Heart right ventricle (tissue), 16 donors: ENCODE measurements at regions not wholly inside any gene's neighbourhood (a gene's known extent, or its start where the extent isn't known, plus 50 kb on each side); places are given as distances from the start of the nearest gene placed in this dataset.

ENCODE experiments used
- ATAC-seq, 8 donors: fragments of 200-7000 bp; cut with Tn5 transposase; one replicate each; pipeline ENCODE4 v1.9.1; 2020; ENCODE audit warnings: mild to moderate bottlenecking in 8 of 8, moderate library complexity in 8 of 8, moderate number of reproducible peaks in 1 of 8
- DNase-seq, 2 donors: peaks; one replicate each; pipeline ENCODE4 v3.0.0-alpha.2; 2020
- H3K27ac ChIP-seq, 10 donors: fragments of 200-600 bp; sonication (generic) in 2 of 10; one replicate each; pipeline versions ENCODE4 v1.5.0 to v1.8.0; 2020 to 2022; ENCODE audit warnings: mild to moderate bottlenecking in 3 of 10
- H3K27me3 ChIP-seq, 7 donors: fragments of 200-600 bp; one replicate each; pipeline ENCODE4 v1.8.0; 2021 to 2022; ENCODE audit warnings: mild to moderate bottlenecking in 2 of 7
- H3K36me3 ChIP-seq, 9 donors: fragments of 200-600 bp; sonication (generic) in 1 of 9; one replicate each; pipeline versions ENCODE4 v1.5.0 to v1.8.0; 2020 to 2022; ENCODE audit warnings: mild to moderate bottlenecking in 2 of 9
- H3K4me1 ChIP-seq, 9 donors: fragments of 200-600 bp; sonication (generic) in 1 of 9; one replicate each; pipeline versions ENCODE4 v1.5.0 to v1.8.0; 2020 to 2022; ENCODE audit warnings: mild to moderate bottlenecking in 4 of 9
- H3K4me3 ChIP-seq, 10 donors: fragments of 200-600 bp; sonication (generic) in 2 of 10; one replicate each; pipeline versions ENCODE4 v1.5.0 to v1.8.0; 2020 to 2022; ENCODE audit warnings: mild to moderate bottlenecking in 7 of 10, moderate library complexity in 2 of 10
- H3K9me3 ChIP-seq, 11 donors: fragments of 200-600 bp in 10 of 11; sonication (generic) in 2 of 11; one replicate each; pipeline versions ENCODE4 v1.5.0 to v1.8.0; 2013 to 2022; ENCODE audit warnings: mild to moderate bottlenecking in 2 of 11, control low read depth in 1 of 11, moderate library complexity in 1 of 11
- WGBS, 2 donors: extraction: QIAGEN DNeasy Blood & Tissue Kit; methylation state at CpG; one replicate each; pipeline ENCODE4 v1.1.7; 2013; ENCODE audit warnings: inconsistent platforms in 1 of 2; 5-methylcytosine and 5-hydroxymethylcytosine counted together
- intact Hi-C, 10 donors: fragments of 100-400 bp; cut with DNase I; formaldehyde crosslinking; loops; one replicate each; pipeline versions ENCODE4 v1.11.1 to v1.14.2; 2022
- TF ChIP-seq, protein P1 (sequence below), 9 donors: fragments of 200-600 bp; sonication (generic) in 2 of 9; IDR thresholded peaks; one replicate each; pipeline versions ENCODE4 v1.5.0 to v1.8.0; 2021 to 2022; ENCODE audit warnings: antibody characterized with exemption in 9 of 9, mild to moderate bottlenecking in 5 of 9, moderate library complexity in 1 of 9
- donor health status: Arrhythmogenic right ventricular cardiomyopathy.
- donor health status: ischemic (EF 13 %, LVEDD 7.1; RV severe dilation, severe dysfunction).
- donor health status: healthy with polysubstance abuse.
- donor health status: DM: no; HTN: yes; CAD: no.
- donor health status: DM: no; HTN: no; CAD: no.
- donor health status: ischemic (EF 25% LVEDD 6.9; RV normal size, moderate dysfunction).
- donor health status: ischemic (EF 25% LVEDD 5.7; RV mildly dilated, moderate dysfunction).
- donor health status: healthy.
- donor health status: DM: yes; HTN: yes; CAD: no.
- donor health status: Ischemic cardiomyopathy.
- donor health status: ischemic (EF 35%, LVEDD 5.7; RV mildly dilated, moderate dysfunction).
- donor health status: nonischemic (EF 11% LVEDD 7.7; RV severe dilation, severe dysfunction).
- donor health status: DM: yes; HTN: yes; CAD: no.
- donor health status: PGD.
- donor health status: ischemic (EF 29% LVEDD 5.4; RV normal size, mild dysfunction).
- donor health status: nonischemic (EF 23%, LVEDD 6.1; RV moderate dilation, normal function).

DNA sequence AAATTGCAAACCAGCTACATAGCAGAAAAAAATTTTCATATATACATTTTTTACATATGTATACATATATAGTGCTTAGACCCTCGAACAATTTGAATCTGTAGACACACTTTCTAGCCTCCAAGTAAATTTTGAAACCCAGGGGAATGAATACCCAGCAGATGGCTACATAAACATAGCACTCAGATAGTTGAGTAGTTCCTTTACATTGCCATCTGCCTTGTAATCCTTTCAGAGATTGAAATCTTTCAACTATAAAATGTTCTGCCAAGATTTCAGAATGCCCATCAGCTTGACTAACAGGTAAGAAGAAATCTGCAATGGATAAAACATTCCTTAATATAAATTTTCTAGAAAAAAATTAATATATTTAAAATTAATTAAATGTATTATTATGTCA, 1333.5 kb upstream of the CADM2 start:
- TF ChIP-seq, protein P1, sequence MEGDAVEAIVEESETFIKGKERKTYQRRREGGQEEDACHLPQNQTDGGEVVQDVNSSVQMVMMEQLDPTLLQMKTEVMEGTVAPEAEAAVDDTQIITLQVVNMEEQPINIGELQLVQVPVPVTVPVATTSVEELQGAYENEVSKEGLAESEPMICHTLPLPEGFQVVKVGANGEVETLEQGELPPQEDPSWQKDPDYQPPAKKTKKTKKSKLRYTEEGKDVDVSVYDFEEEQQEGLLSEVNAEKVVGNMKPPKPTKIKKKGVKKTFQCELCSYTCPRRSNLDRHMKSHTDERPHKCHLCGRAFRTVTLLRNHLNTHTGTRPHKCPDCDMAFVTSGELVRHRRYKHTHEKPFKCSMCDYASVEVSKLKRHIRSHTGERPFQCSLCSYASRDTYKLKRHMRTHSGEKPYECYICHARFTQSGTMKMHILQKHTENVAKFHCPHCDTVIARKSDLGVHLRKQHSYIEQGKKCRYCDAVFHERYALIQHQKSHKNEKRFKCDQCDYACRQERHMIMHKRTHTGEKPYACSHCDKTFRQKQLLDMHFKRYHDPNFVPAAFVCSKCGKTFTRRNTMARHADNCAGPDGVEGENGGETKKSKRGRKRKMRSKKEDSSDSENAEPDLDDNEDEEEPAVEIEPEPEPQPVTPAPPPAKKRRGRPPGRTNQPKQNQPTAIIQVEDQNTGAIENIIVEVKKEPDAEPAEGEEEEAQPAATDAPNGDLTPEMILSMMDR (IDR thresholded peaks at IDR 0.05): no peak
- Histone ChIP-seq H3K27ac (no peak overlapping the region), H3K9me3 (peaks cover 0 to 4% (median 0%) of the 10 kb centered on the region in 11 donors), H3K27me3 (no peaks in the 10 kb centered on the region), H3K4me1 (no peaks in the 10 kb centered on the region), H3K36me3 (no peaks in the 10 kb centered on the region), H3K4me3 (no peak overlapping the region)
- ATAC-seq (no peak), DNase-seq (no peak)
- intact Hi-C loops: no loop called here
- WGBS, 2 donors: 54 to 68% methylated on average over 1 of the region's 1 CpG

DNA sequence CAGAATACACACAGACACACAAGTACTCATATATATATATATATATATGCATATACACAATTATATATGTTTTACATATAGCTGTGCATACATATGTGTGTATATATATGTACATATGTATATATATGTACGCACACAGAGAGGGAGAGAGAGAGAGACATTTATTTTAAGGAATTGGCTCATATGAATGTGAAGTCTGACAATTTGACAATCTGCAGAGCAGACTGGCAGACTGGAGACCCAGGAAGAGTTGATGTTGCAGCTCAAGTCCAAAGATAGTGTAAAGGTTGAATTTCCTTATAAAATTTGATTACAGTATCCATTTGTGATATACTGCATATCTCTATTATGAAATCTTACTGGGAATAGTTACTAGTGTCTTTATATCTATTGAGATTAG, 1330.3 kb upstream of the CADM2 start:
- 69 to 75% methylated on average over 1 of the region's 1 CpG for WGBS, 2 donors

DNA sequence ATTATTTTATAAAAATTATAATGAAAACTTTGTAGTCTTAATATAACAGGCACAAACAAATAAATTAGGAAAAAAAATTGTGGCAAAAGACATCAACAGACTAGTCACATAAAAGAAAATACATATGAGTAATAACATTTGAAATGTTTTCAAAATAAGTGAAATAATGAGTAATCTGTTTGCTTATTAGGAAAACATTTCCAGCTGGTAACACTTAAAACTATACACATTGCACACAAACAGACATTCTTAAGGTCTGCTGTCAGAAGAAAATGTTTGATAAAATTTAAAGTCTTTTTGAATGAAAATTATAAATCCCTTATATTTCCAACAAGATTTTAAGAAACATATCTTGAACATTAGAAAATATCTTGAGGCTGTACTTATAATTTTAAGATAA, 1326.3 kb upstream of the CADM2 start:
- Histone ChIP-seq H3K36me3 (no peaks in the 10 kb centered on the region), H3K4me3 (no peak overlapping the region), H3K27ac (no peak overlapping the region), H3K27me3 (no peaks in the 10 kb centered on the region), H3K4me1 (no peaks in the 10 kb centered on the region), H3K9me3 (peaks cover 0 to 14% (median 0%) of the 10 kb centered on the region in 11 donors)
- ATAC-seq (no peak), DNase-seq (no peak)
- TF ChIP-seq, protein P1 (IDR thresholded peaks at IDR 0.05): no peak
- intact Hi-C loops: no loop called here

More for the DNA sequence above, 1330.3 kb upstream of the CADM2 start:
- Histone ChIP-seq H3K36me3 (no peaks in the 10 kb centered on the region), H3K27me3 (no peaks in the 10 kb centered on the region), H3K27ac (no peak overlapping the region), H3K4me1 (no peaks in the 10 kb centered on the region), H3K4me3 (no peak overlapping the region), H3K9me3 (peaks cover 0 to 4% (median 0%) of the 10 kb centered on the region in 11 donors)
- intact Hi-C loops: no loop called here
- DNase-seq (no peak), ATAC-seq (no peak)
- TF ChIP-seq, protein P1 (IDR thresholded peaks at IDR 0.05): no peak

DNA sequence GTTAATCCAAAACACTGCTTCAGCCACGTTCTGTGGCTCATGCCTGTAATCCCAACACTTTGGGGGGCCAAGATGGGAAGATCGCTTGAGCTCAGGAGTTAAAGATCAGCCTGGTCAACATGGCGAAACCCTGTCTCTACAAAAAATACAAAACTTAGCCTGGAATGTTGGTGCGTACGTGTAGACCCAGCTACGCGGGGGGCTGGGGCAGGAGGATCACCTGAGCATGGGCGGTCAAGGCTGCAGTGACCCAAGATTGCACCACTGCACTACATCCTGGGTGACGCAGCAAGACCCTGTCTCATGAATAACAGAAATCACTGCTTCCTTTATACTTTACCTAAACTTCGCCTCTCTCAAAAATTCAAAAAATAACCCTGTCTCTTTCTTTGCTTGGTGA, 1325.0 kb upstream of the CADM2 start:
- ATAC-seq: no peak
- no peak for DNase-seq

More for the DNA sequence above, 1325.0 kb upstream of the CADM2 start:
- Histone ChIP-seq H3K4me1 (no peaks in the 10 kb centered on the region), H3K9me3 (peaks cover 0 to 19% (median 0%) of the 10 kb centered on the region in 11 donors), H3K27ac (no peak overlapping the region), H3K36me3 (no peaks in the 10 kb centered on the region), H3K4me3 (no peak overlapping the region), H3K27me3 (no peaks in the 10 kb centered on the region)
- TF ChIP-seq, protein P1 (IDR thresholded peaks at IDR 0.05): no peak
- intact Hi-C loops: no loop called here
- 78 to 83% methylated on average over 10 of the region's 10 CpGs for WGBS, 2 donors
